SK-N-MC (cell line): ENCODE measurements at regions not wholly inside any gene's neighbourhood (a gene's known extent, or its start where the extent isn't known, plus 50 kb on each side); places are given as distances from the start of the nearest gene placed in this dataset.

ENCODE experiments used
- DNase-seq: peaks from one replicate; pipeline ENCODE4 v3.0.0-alpha.2; 2011; ENCODE audit warnings: low read depth, low spot score
- H3K27ac ChIP-seq: fragments of 200-600 bp; sonication (generic); 2 replicates; pipeline ENCODE4 v1.5.1; 2016; ENCODE audit warnings: mixed run types
- H3K36me3 ChIP-seq: fragments of 200-600 bp; sonication (generic); 2 replicates; pipeline ENCODE4 v1.6.1; 2017; ENCODE audit warnings: antibody characterized with exemption, low read length, mixed read lengths; ENCODE audit not compliant: insufficient read depth
- H3K4me3 ChIP-seq: fragments of 200-600 bp; sonication (generic); 2 replicates; pipeline ENCODE4 v1.5.1; 2016
- H3K9ac ChIP-seq: fragments of 200-600 bp; sonication (generic); 2 replicates; pipeline ENCODE4 v1.8.0; 2017; ENCODE audit warnings: mixed run types, mixed read lengths; ENCODE audit not compliant: insufficient read length
- H3K9me3 ChIP-seq: fragments of 200-600 bp; sonication (generic); 2 replicates; pipeline ENCODE4 v1.6.1; 2017; ENCODE audit warnings: low read depth, mild to moderate bottlenecking, antibody characterized with exemption, low read length, moderate library complexity, mixed read lengths
- EZH2 ChIP-seq: fragments of 200-600 bp; sonication (generic); IDR thresholded peaks from one replicate; pipeline ENCODE4 v1.6.1; 2017; ENCODE audit warnings: antibody characterized with exemption
- FOXP2 ChIP-seq: optimal IDR thresholded peaks from 2 replicates; pipeline ENCODE3; 2011; ENCODE audit warnings: mild to moderate bottlenecking, moderate library complexity; ENCODE audit not compliant: insufficient read depth; ENCODE audit errors: extremely low read length, control extremely low read depth
- POLR2AphosphoS5 ChIP-seq: IDR thresholded peaks from 2 replicates; pipeline ENCODE4 v1.6.1; 2012; ENCODE audit warnings: mild to moderate bottlenecking, low read depth, low read length, borderline replicate concordance

- no peak overlapping the region for H3K27ac ChIP-seq
- no peak for DNase-seq
- no peaks in the 10 kb centered on the region for H3K9me3 ChIP-seq
- no peak overlapping the region for H3K9ac ChIP-seq
- no peak overlapping the region for H3K4me3 ChIP-seq
- TF ChIP-seq POLR2AphosphoS5: no peak
- no peak for TF ChIP-seq EZH2
- TF ChIP-seq FOXP2: no peak
- H3K36me3 ChIP-seq: no peaks in the 10 kb centered on the region
Observed at GRCh38 chr11:128236506-128237498, 350.6 kb downstream of the ETS1 start.

- DNase-seq: no peak
- no peak for TF ChIP-seq FOXP2
- no peak for TF ChIP-seq EZH2
- TF ChIP-seq POLR2AphosphoS5: no peak
Observed at GRCh38 chr11:128235958-128236357, 351.4 kb downstream of the ETS1 start.

GRCh38 chr11:128235426-128235825 is 351.9 kb downstream of the ETS1 start:
- no peak for DNase-seq
- no peaks in the 10 kb centered on the region for H3K36me3 ChIP-seq
- H3K4me3 ChIP-seq: no peak overlapping the region
- no peak for TF ChIP-seq FOXP2
- no peak for TF ChIP-seq EZH2
- TF ChIP-seq POLR2AphosphoS5: no peak
- H3K9me3 ChIP-seq: no peaks in the 10 kb centered on the region
- H3K9ac ChIP-seq: no peak overlapping the region
- no peak overlapping the region for H3K27ac ChIP-seq

More at GRCh38 chr11:128235958-128236357, 351.4 kb downstream of the ETS1 start:
- Histone ChIP-seq H3K9me3 (no peaks in the 10 kb centered on the region), H3K4me3 (no peak overlapping the region), H3K36me3 (no peaks in the 10 kb centered on the region), H3K27ac (no peak overlapping the region), H3K9ac (no peak overlapping the region)

GRCh38 chr11:128234143-128234542 is 353.2 kb downstream of the ETS1 start:
- no peak overlapping the region for H3K27ac ChIP-seq
- H3K36me3 ChIP-seq: no peaks in the 10 kb centered on the region
- H3K9ac ChIP-seq: no peak overlapping the region
- no peak overlapping the region for H3K4me3 ChIP-seq
- no peak for TF ChIP-seq FOXP2
- no peaks in the 10 kb centered on the region for H3K9me3 ChIP-seq
- DNase-seq: no peak

GRCh38 chr11:128232588-128232987 is 354.8 kb downstream of the ETS1 start:
- Histone ChIP-seq H3K4me3 (no peak overlapping the region), H3K36me3 (no peaks in the 10 kb centered on the region), H3K9ac (no peak overlapping the region), H3K9me3 (no peaks in the 10 kb centered on the region), H3K27ac (no peak overlapping the region)
- DNase-seq: no peak
- no peak for TF ChIP-seq POLR2AphosphoS5
- TF ChIP-seq FOXP2: no peak
- no peak for TF ChIP-seq EZH2

- no peak for TF ChIP-seq POLR2AphosphoS5
- Histone ChIP-seq H3K36me3 (no peaks in the 10 kb centered on the region), H3K27ac (no peak overlapping the region), H3K9ac (no peak overlapping the region), H3K9me3 (no peaks in the 10 kb centered on the region), H3K4me3 (no peak overlapping the region)
- DNase-seq: no peak
Observed at GRCh38 chr11:128231845-128232410, 355.4 kb downstream of the ETS1 start.

- TF ChIP-seq FOXP2 (no peak), POLR2AphosphoS5 (no peak), EZH2 (no peak)
- Histone ChIP-seq H3K36me3 (no peaks in the 10 kb centered on the region), H3K9ac (no peak overlapping the region), H3K4me3 (no peak overlapping the region), H3K9me3 (peaks cover 4% of the 10 kb centered on the region; the same call in 1 of the 2 replicates), H3K27ac (no peak overlapping the region)
- DNase-seq: no peak
Observed at GRCh38 chr11:128227466-128227865, 359.9 kb downstream of the ETS1 start.

GRCh38 chr11:128226106-128226716 is 361.1 kb downstream of the ETS1 start:
- no peak for DNase-seq
- H3K9me3 ChIP-seq: peaks cover 4% of the 10 kb centered on the region; the same call in 1 of the 2 replicates
- H3K9ac ChIP-seq: no peak overlapping the region
- no peak for TF ChIP-seq EZH2
- TF ChIP-seq POLR2AphosphoS5: no peak
- TF ChIP-seq FOXP2: no peak
- no peak overlapping the region for H3K4me3 ChIP-seq
- H3K27ac ChIP-seq: no peak overlapping the region
- no peaks in the 10 kb centered on the region for H3K36me3 ChIP-seq
